Ishikawa (cell line): ENCODE measurements at regions not wholly inside any gene's neighbourhood (a gene's known extent, or its start where the extent isn't known, plus 50 kb on each side); places are given as distances from the start of the nearest gene placed in this dataset.

Experiments used
- CEBPB ChIP-seq: IDR thresholded peaks from 2 replicates; pipeline ENCODE4 v1.6.1; 2012
- CREB1 ChIP-seq: IDR thresholded peaks from 2 replicates; pipeline ENCODE4 v1.6.1; 2012; ENCODE audit warnings: low read depth
- EGR1 ChIP-seq: IDR thresholded peaks from 2 replicates; pipeline ENCODE4 v1.6.1; 2012
- EP300 ChIP-seq: IDR thresholded peaks from 2 replicates; pipeline ENCODE4 v1.6.1; 2012; ENCODE audit warnings: borderline replicate concordance
- FOXM1 ChIP-seq: IDR thresholded peaks from 2 replicates; pipeline ENCODE4 v1.6.1; 2012; ENCODE audit warnings: low read depth, borderline replicate concordance
- NFIC ChIP-seq: IDR thresholded peaks from 2 replicates; pipeline ENCODE4 v1.6.1; 2012
- RAD21 ChIP-seq: IDR thresholded peaks from 2 replicates; pipeline ENCODE4 v1.6.1; 2012; ENCODE audit warnings: low read depth
- TAF1 ChIP-seq: IDR thresholded peaks from 2 replicates; pipeline ENCODE4 v1.6.1; 2012; ENCODE audit warnings: low read depth, mild to moderate bottlenecking
- TCF12 ChIP-seq: IDR thresholded peaks from 2 replicates; pipeline ENCODE4 v1.6.1; 2012; ENCODE audit warnings: low read depth
- TEAD4 ChIP-seq: IDR thresholded peaks from 2 replicates; pipeline ENCODE4 v1.6.1; 2012
- YY1 ChIP-seq: IDR thresholded peaks from 2 replicates; pipeline ENCODE4 v1.6.1; 2012; ENCODE audit warnings: low read depth
- ZBTB7A ChIP-seq: IDR thresholded peaks from 2 replicates; pipeline ENCODE4 v1.6.1; 2012; ENCODE audit warnings: low read depth
- TF ChIP-seq, protein P1 (sequence below): IDR thresholded peaks from 2 replicates; pipeline ENCODE4 v1.6.1; 2012
- TF ChIP-seq, protein P2 (sequence below): IDR thresholded peaks from 2 replicates; pipeline ENCODE4 v1.6.1; 2012
- TF ChIP-seq, protein P3 (sequence below): IDR thresholded peaks from 2 replicates; pipeline ENCODE4 v1.6.1; 2012; ENCODE audit warnings: low read depth, mild to moderate bottlenecking

DNA sequence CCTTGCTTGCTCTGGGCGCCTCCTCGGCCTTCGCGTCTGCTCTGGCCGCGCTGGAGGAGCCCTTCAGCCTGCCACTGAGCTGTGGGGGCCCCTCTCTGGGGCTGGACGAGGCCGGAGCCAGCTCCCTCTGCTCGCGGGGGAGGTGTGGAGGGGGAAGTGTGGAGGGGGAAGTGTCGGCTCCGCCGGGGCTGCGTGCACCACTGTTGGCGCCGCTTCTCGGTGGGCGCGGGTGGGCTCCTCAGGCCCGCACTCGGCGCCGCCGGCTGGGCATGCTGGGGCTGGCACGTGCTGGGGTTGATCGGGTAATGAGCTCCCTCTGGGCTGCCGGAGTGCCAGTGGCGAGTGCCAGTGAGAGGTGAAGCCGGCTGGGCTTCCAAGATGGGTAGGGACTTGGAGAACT, 116.7 kb downstream of the CPXCR1 start:
- TF ChIP-seq, protein P1, sequence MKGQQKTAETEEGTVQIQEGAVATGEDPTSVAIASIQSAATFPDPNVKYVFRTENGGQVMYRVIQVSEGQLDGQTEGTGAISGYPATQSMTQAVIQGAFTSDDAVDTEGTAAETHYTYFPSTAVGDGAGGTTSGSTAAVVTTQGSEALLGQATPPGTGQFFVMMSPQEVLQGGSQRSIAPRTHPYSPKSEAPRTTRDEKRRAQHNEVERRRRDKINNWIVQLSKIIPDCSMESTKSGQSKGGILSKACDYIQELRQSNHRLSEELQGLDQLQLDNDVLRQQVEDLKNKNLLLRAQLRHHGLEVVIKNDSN: no peak
- no peak for TF ChIP-seq YY1
- TF ChIP-seq EGR1: no peak
- TF ChIP-seq CEBPB: no peak
- TF ChIP-seq TAF1: no peak
- TF ChIP-seq, protein P2, sequence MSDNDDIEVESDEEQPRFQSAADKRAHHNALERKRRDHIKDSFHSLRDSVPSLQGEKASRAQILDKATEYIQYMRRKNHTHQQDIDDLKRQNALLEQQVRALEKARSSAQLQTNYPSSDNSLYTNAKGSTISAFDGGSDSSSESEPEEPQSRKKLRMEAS: no peak
- no peak for TF ChIP-seq RAD21
- TF ChIP-seq EP300: no peak
- no peak for TF ChIP-seq ZBTB7A
- no peak for TF ChIP-seq CREB1
- TF ChIP-seq, protein P3, sequence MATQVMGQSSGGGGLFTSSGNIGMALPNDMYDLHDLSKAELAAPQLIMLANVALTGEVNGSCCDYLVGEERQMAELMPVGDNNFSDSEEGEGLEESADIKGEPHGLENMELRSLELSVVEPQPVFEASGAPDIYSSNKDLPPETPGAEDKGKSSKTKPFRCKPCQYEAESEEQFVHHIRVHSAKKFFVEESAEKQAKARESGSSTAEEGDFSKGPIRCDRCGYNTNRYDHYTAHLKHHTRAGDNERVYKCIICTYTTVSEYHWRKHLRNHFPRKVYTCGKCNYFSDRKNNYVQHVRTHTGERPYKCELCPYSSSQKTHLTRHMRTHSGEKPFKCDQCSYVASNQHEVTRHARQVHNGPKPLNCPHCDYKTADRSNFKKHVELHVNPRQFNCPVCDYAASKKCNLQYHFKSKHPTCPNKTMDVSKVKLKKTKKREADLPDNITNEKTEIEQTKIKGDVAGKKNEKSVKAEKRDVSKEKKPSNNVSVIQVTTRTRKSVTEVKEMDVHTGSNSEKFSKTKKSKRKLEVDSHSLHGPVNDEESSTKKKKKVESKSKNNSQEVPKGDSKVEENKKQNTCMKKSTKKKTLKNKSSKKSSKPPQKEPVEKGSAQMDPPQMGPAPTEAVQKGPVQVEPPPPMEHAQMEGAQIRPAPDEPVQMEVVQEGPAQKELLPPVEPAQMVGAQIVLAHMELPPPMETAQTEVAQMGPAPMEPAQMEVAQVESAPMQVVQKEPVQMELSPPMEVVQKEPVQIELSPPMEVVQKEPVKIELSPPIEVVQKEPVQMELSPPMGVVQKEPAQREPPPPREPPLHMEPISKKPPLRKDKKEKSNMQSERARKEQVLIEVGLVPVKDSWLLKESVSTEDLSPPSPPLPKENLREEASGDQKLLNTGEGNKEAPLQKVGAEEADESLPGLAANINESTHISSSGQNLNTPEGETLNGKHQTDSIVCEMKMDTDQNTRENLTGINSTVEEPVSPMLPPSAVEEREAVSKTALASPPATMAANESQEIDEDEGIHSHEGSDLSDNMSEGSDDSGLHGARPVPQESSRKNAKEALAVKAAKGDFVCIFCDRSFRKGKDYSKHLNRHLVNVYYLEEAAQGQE: no peak
- TF ChIP-seq TEAD4: no peak
- no peak for TF ChIP-seq FOXM1
- no peak for TF ChIP-seq TCF12
- TF ChIP-seq NFIC: no peak

DNA sequence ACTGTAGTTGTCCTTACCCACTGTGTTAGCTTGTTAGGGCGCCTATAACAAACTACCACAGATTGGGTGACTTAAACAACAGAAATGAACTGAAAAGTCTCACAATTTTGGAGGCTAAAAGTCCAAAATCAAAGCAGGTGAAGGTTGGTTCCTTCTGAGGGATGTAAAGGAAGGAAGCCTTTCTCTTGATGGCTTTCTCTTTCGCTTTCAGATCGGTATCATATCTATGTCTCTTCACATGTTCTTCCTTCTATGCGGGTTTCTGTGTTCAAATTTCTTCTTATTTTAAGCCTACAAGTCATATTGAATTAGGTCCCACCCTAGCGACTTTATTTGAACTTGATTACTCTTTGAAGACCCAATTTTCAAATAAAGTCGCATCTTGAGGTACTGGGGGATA, 118.6 kb downstream of the CPXCR1 start:
- TF ChIP-seq NFIC (no peak), EGR1 (no peak), CEBPB (no peak), FOXM1 (no peak), CREB1 (no peak), TAF1 (no peak), RAD21 (no peak), EP300 (no peak), YY1 (no peak)
- TF ChIP-seq, protein P2: no peak
- TF ChIP-seq, protein P1: no peak
- TF ChIP-seq, protein P3: no peak

DNA sequence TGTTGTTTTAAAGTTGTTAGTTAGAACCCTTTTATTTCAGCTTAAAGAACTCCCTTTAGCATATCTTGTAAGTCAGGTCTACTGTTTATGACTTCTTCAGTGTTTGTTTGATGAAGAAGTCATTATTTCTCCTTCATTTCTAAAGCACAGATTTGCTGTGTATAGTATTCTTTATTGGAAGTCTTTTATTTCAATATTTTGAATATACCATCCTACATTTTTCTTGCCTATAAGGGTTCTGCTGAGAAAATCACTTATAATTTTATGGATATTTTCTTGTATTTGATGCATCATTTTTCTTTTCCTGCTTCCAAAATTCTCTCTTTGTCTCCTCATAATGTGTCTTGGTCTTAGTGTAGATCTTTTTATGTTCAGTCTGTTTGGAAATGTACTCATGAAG, 134.5 kb downstream of the CPXCR1 start:
- TF ChIP-seq EGR1 (no peak), ZBTB7A (no peak), NFIC (no peak), TEAD4 (no peak), TCF12 (no peak), YY1 (no peak), CREB1 (no peak), CEBPB (no peak), EP300 (no peak), FOXM1 (no peak), TAF1 (no peak), RAD21 (no peak)
- TF ChIP-seq, protein P2: no peak
- TF ChIP-seq, protein P1: no peak
- TF ChIP-seq, protein P3: no peak

DNA sequence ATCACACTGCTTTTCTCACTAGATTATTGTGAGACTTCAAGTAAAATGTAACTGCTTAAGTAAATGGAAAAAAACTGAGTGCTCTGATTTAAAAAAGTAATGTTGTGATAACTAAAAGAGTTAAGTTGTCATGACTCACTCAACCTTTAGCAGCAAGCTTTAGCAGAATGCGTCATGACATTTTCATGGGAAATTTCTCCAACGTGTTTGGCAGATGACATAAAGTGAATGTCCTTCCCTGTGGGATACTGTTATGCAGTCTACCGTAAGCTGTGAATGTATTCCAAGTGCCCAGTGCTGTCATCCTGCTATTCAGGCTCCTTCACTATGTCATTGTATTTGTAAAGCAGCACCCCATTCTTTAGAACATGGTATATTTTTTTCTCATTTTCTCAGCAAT, 136.2 kb downstream of the CPXCR1 start:
- TF ChIP-seq YY1: no peak
- TF ChIP-seq EGR1: no peak
- TF ChIP-seq ZBTB7A: no peak
- TF ChIP-seq TCF12: no peak
- no peak for TF ChIP-seq EP300
- no peak for TF ChIP-seq CEBPB
- TF ChIP-seq, protein P2: no peak
- TF ChIP-seq FOXM1: no peak
- no peak for TF ChIP-seq RAD21
- no peak for TF ChIP-seq TEAD4
